Ascending aorta (tissue), 2 donors: ENCODE measurements at regions not wholly inside any gene's neighbourhood (a gene's known extent, or its start where the extent isn't known, plus 50 kb on each side); places are given as distances from the start of the nearest gene placed in this dataset.

ENCODE experiments used
- DNase-seq, 2 donors: peaks; one replicate each; pipeline ENCODE4 v3.0.0-alpha.2; 2019; ENCODE audit warnings: low spot score in 2 of 2
- H3K27ac ChIP-seq, 2 donors: fragments of 200-600 bp; sonication (generic); one replicate each; pipeline ENCODE4 v1.5.1; 2016 to 2017; ENCODE audit warnings: mild to moderate bottlenecking in 1 of 2
- H3K27me3 ChIP-seq: fragments of 200-600 bp; sonication (generic); one replicate; pipeline ENCODE4 v1.5.1; 2017
- H3K36me3 ChIP-seq, 2 donors: fragments of 200-600 bp; sonication (generic); one replicate each; pipeline ENCODE4 v1.5.1; 2016
- H3K4me1 ChIP-seq, 2 donors: fragments of 200-600 bp; sonication (generic); one replicate each; pipeline ENCODE4 v1.5.1; 2016 to 2017; ENCODE audit warnings: mild to moderate bottlenecking in 1 of 2
- H3K4me3 ChIP-seq, 2 donors: fragments of 200-600 bp; sonication (generic); one replicate each; pipeline ENCODE4 v1.5.1; 2016 to 2017; ENCODE audit warnings: mild to moderate bottlenecking in 1 of 2
- H3K9me3 ChIP-seq, 2 donors: fragments of 200-600 bp; sonication (generic); one replicate each; pipeline ENCODE4 v1.5.1; 2016
- intact Hi-C: fragments of 100-400 bp; cut with DNase I; formaldehyde crosslinking; loops from one replicate; pipeline ENCODE4 v1.15.1; 2023
- TF ChIP-seq, protein P1 (sequence below), 3 experiments: fragments of 200-600 bp in 2 of 3; fragments of 450-650 bp in 1 of 3; sonication (generic) in 2 of 3; IDR thresholded peaks; one replicate each; pipeline ENCODE4 v1.5.1; 2016 to 2019; ENCODE audit warnings: antibody characterized with exemption in 3 of 3, mild to moderate bottlenecking in 1 of 3, moderate library complexity in 1 of 3

GRCh38 chr6:26170951-26171841 is 84.0 kb downstream of the HFE start:
- no peaks in the 10 kb centered on the region for H3K27me3 ChIP-seq
- no peaks in the 10 kb centered on the region for H3K9me3 ChIP-seq
- H3K4me3 ChIP-seq = peak overlapping the region; percentile 71 to 87
- H3K27ac ChIP-seq = peak overlapping the region; percentile 96 to 99
- TF ChIP-seq, protein P1, sequence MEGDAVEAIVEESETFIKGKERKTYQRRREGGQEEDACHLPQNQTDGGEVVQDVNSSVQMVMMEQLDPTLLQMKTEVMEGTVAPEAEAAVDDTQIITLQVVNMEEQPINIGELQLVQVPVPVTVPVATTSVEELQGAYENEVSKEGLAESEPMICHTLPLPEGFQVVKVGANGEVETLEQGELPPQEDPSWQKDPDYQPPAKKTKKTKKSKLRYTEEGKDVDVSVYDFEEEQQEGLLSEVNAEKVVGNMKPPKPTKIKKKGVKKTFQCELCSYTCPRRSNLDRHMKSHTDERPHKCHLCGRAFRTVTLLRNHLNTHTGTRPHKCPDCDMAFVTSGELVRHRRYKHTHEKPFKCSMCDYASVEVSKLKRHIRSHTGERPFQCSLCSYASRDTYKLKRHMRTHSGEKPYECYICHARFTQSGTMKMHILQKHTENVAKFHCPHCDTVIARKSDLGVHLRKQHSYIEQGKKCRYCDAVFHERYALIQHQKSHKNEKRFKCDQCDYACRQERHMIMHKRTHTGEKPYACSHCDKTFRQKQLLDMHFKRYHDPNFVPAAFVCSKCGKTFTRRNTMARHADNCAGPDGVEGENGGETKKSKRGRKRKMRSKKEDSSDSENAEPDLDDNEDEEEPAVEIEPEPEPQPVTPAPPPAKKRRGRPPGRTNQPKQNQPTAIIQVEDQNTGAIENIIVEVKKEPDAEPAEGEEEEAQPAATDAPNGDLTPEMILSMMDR (IDR thresholded peaks at IDR 0.05) = no peak
- no peak for DNase-seq
- peaks cover 0 to 2% of the 10 kb centered on the region in 2 donors for H3K4me1 ChIP-seq
- intact Hi-C loops = loop anchor here (5.0 to 10.0 kb wide), 6 partner anchors 44 to 1301 kb away; partner anchors contain the start of genes ABT1, HMGN4 and ZNF184
- no peaks in the 10 kb centered on the region for H3K36me3 ChIP-seq

- TF ChIP-seq, protein P1 (IDR thresholded peaks at IDR 0.05) = no peak
- Histone ChIP-seq H3K4me3 (peak overlapping the region; percentile 71 to 87), H3K9me3 (no peaks in the 10 kb centered on the region), H3K27me3 (no peaks in the 10 kb centered on the region), H3K4me1 (peaks cover 0 to 2% of the 10 kb centered on the region in 2 donors), H3K27ac (peak overlapping the region; percentile 96 to 99), H3K36me3 (no peaks in the 10 kb centered on the region)
- no peak for DNase-seq
- intact Hi-C loops = loop anchor here (1.0 to 10.0 kb wide), 8 partner anchors 14 to 1300 kb away; partner anchors contain the start of genes ABT1, HMGN4 and ZNF184
Measured at GRCh38 chr6:26172608-26172968, 85.4 kb downstream of the HFE start.

- no peaks in the 10 kb centered on the region for H3K27me3 ChIP-seq
- TF ChIP-seq, protein P1 (IDR thresholded peaks at IDR 0.05) = no peak
- no peaks in the 10 kb centered on the region for H3K9me3 ChIP-seq
- intact Hi-C loops = loop anchor here (2.0 to 10.0 kb wide), 8 partner anchors 15 to 1299 kb away; partner anchors contain the start of genes ABT1, HMGN4 and ZNF184
- H3K36me3 ChIP-seq = no peaks in the 10 kb centered on the region
- DNase-seq = no peak
- H3K27ac ChIP-seq = no peak overlapping the region
- H3K4me3 ChIP-seq = peak overlapping the region in 1 of 2 donors; percentile 87
- peaks cover 0 to 2% of the 10 kb centered on the region in 2 donors for H3K4me1 ChIP-seq
Measured at GRCh38 chr6:26173836-26174145, 86.6 kb downstream of the HFE start.

GRCh38 chr6:26175033-26175427 is 87.8 kb downstream of the HFE start:
- intact Hi-C loops = loop anchor here (2.0 to 10.0 kb wide), 2 partner anchors 14 to 360 kb away; partner anchors contain the start of gene HMGN4
- DNase-seq = no peak
- no peaks in the 10 kb centered on the region for H3K27me3 ChIP-seq
- TF ChIP-seq, protein P1 (IDR thresholded peaks at IDR 0.05) = no peak
- H3K36me3 ChIP-seq = no peaks in the 10 kb centered on the region
- no peak overlapping the region for H3K4me3 ChIP-seq
- no peak overlapping the region for H3K27ac ChIP-seq
- no peaks in the 10 kb centered on the region for H3K9me3 ChIP-seq
- peaks cover 0 to 2% of the 10 kb centered on the region in 2 donors for H3K4me1 ChIP-seq

GRCh38 chr6:26175428-26176181 is 88.4 kb downstream of the HFE start:
- Histone ChIP-seq H3K27ac (no peak overlapping the region), H3K36me3 (no peaks in the 10 kb centered on the region), H3K27me3 (no peaks in the 10 kb centered on the region), H3K4me1 (peaks cover 0 to 2% of the 10 kb centered on the region in 2 donors), H3K9me3 (no peaks in the 10 kb centered on the region), H3K4me3 (no peak overlapping the region)
- intact Hi-C loops = loop anchor here (2.0 to 10.0 kb wide), 2 partner anchors 13 to 359 kb away; partner anchors contain the start of gene HMGN4
- TF ChIP-seq, protein P1 (IDR thresholded peaks at IDR 0.05) = peak; percentile 35 to 78 (median 49)
- no peak for DNase-seq
